NB4 (cell line): ENCODE measurements at regions not wholly inside any gene's neighbourhood (a gene's known extent, or its start where the extent isn't known, plus 50 kb on each side); places are given as distances from the start of the nearest gene placed in this dataset.

Experiments used
- DNase-seq: peaks from one replicate; pipeline ENCODE4 v3.0.0; 2010; ENCODE audit warnings: low read depth
- H3K4me3 ChIP-seq: one replicate; pipeline ENCODE4 v1.5.1; 2011; ENCODE audit warnings: mild to moderate bottlenecking, low read depth, low read length, moderate library complexity
- CTCF ChIP-seq: IDR thresholded peaks from one replicate; pipeline ENCODE4 v1.5.1; 2012; ENCODE audit warnings: low read depth, low read length
- MAX ChIP-seq: IDR thresholded peaks from 2 replicates; pipeline ENCODE4 v1.6.1; 2011; ENCODE audit warnings: low read depth, low read length
- MYC ChIP-seq: IDR thresholded peaks from 2 replicates; pipeline ENCODE4 v1.6.1; 2011; ENCODE audit warnings: low read depth, low read length
- POLR2A ChIP-seq: IDR thresholded peaks from 2 replicates; pipeline ENCODE4 v1.6.1; 2011; ENCODE audit warnings: mild to moderate bottlenecking; ENCODE audit not compliant: insufficient read length; ENCODE audit errors: extremely low read depth

GRCh38 chr3:166291186-166291955 lies 454.1 kb upstream of the BCHE start:
- no peak overlapping the region for H3K4me3 ChIP-seq
- peak; percentile 1 for DNase-seq
- TF ChIP-seq MYC, result no peak
- no peak for TF ChIP-seq CTCF
- no peak for TF ChIP-seq POLR2A
- TF ChIP-seq MAX, result no peak

DNA sequence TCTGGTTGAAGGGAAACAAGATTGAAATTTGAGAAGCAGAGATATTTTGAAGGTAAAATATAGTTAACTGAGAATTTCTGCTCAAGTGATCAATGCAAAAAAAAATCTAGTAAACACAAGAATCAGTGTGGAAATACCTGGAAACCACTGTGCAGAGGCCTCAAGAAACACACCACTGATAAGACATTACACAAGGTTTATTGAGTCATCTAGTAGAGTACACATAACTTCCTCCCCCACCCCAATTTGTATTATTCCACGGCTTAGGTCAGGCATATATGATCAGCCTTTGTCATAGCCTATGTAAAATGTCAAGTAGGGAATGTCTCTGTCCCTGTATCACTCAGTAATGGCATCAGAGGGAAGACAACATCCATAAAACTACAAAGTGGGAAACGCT lies 447.8 kb upstream of the BCHE start:
- no peak overlapping the region for H3K4me3 ChIP-seq
- no peak for TF ChIP-seq MYC
- no peak for TF ChIP-seq POLR2A
- TF ChIP-seq CTCF, result no peak
- TF ChIP-seq MAX, result no peak
- DNase-seq, result peak; percentile 63

DNA sequence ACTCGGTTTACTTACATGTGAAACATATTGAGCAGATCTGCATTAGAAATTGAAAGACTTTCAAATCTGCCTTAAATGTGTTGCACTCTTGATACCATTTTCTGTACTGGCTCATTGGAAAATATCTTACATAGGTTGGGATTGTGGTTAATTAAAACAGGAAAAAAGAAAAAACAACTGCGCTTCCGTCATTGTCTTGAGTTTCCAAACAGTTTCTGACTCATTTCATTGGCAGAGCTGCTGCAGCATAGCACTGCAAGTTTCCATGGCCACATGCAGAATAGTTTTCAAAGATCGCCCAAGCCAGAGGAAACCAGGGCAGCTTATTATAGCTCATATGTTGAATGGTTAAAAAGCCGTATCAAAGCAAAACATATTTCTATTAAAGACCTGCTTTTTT lies 446.6 kb upstream of the BCHE start:
- DNase-seq, result peak; percentile 62
- TF ChIP-seq MAX (no peak; the same call in 1 of the 2 replicates), POLR2A (no peak), CTCF (no peak), MYC (0 out of 2 replicates have a peak, but pooled peaks have one; percentile 49)

GRCh38 chr3:166282931-166283330 lies 445.7 kb upstream of the BCHE start:
- TF ChIP-seq MAX (no peak), MYC (no peak)
- no peak overlapping the region for H3K4me3 ChIP-seq
- DNase-seq, result no peak

More for the DNA sequence above, 446.6 kb upstream of the BCHE start:
- peak overlapping the region; percentile 3 for H3K4me3 ChIP-seq

DNA sequence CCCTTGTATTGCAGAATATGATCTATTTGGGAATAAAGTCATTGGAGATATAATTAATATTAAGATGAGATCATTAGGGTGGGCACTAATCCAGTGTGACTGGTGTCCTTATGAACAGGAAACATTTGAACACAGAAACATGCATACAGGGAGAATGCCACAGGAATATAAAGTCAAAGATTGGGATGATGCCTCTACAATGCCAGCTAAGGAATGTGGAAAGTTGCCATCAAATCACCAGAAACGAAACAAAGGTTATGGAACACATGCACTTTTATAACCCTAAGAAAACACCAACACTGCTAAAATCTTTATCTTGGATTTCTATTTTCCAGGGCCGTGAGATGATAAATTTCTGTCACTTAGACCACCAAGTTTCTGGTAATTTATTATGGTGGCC lies 442.4 kb upstream of the BCHE start:
- no peak overlapping the region for H3K4me3 ChIP-seq
- no peak for DNase-seq
- TF ChIP-seq MYC, result no peak
- TF ChIP-seq MAX, result no peak
- TF ChIP-seq POLR2A, result no peak
- TF ChIP-seq CTCF, result no peak

- TF ChIP-seq CTCF (no peak), MYC (no peak), MAX (no peak), POLR2A (no peak)
- H3K4me3 ChIP-seq, result no peak overlapping the region
- DNase-seq, result no peak
Observed at GRCh38 chr3:166275024-166275390, 437.8 kb upstream of the BCHE start.
